Colonic mucosa (tissue), 4 donors: ENCODE measurements at regions not wholly inside any gene's neighbourhood (a gene's known extent, or its start where the extent isn't known, plus 50 kb on each side); places are given as distances from the start of the nearest gene placed in this dataset.

Source experiments
- DNase-seq: peaks from one replicate; pipeline ENCODE4 v3.0.0-alpha.2; 2020
- H3K27ac ChIP-seq: fragments of 200-600 bp; one replicate; pipeline ENCODE4 v1.8.0; 2021
- H3K27me3 ChIP-seq: fragments of 200-600 bp; one replicate; pipeline ENCODE4 v1.8.0; 2021
- H3K36me3 ChIP-seq: fragments of 200-600 bp; one replicate; pipeline ENCODE4 v1.8.0; 2021
- H3K4me1 ChIP-seq: fragments of 200-600 bp; one replicate; pipeline ENCODE4 v1.8.0; 2021; ENCODE audit warnings: mild to moderate bottlenecking
- H3K4me3 ChIP-seq: fragments of 200-600 bp; one replicate; pipeline ENCODE4 v1.8.0; 2021
- H3K9ac ChIP-seq, 2 donors: one replicate each; pipeline ENCODE4 v1.7.0; 2013; ENCODE audit warnings: control low read depth in 2 of 2, low read depth in 2 of 2, low read length in 2 of 2
- H3K9me3 ChIP-seq: fragments of 200-600 bp; one replicate; pipeline ENCODE4 v1.8.0; 2021
- CTCF ChIP-seq: fragments of 200-600 bp; IDR thresholded peaks from one replicate; pipeline ENCODE4 v1.8.0; 2022; ENCODE audit warnings: antibody characterized with exemption, mild to moderate bottlenecking
- intact Hi-C: fragments of 100-400 bp; cut with DNase I; formaldehyde crosslinking; loops from one replicate; pipeline ENCODE4 v1.14.1; 2022
- donor health status: healthy.
- donor health status: DM: no; HTN: no; CAD: no.
- donor health status: DM: no; HTN: no; CAD: no.

- Histone ChIP-seq H3K9ac (no peak overlapping the region), H3K27me3 (no peaks in the 10 kb centered on the region), H3K36me3 (no peaks in the 10 kb centered on the region), H3K4me3 (no peak overlapping the region), H3K4me1 (no peaks in the 10 kb centered on the region), H3K9me3 (no peaks in the 10 kb centered on the region), H3K27ac (no peak overlapping the region)
- no peak for DNase-seq
- intact Hi-C loops, result no loop called here
- no peak for TF ChIP-seq CTCF
Measured at GRCh38 chr6:137685798-137686375, 181.2 kb upstream of the TNFAIP3 start.

- intact Hi-C loops, result no loop called here
- H3K9me3 ChIP-seq, result no peaks in the 10 kb centered on the region
- H3K4me1 ChIP-seq, result no peaks in the 10 kb centered on the region
- no peaks in the 10 kb centered on the region for H3K36me3 ChIP-seq
- no peak overlapping the region for H3K9ac ChIP-seq
- no peaks in the 10 kb centered on the region for H3K27me3 ChIP-seq
- H3K4me3 ChIP-seq, result no peak overlapping the region
- no peak overlapping the region for H3K27ac ChIP-seq
- no peak for TF ChIP-seq CTCF
- no peak for DNase-seq
Measured at GRCh38 chr6:137687818-137688217, 179.2 kb upstream of the TNFAIP3 start.

GRCh38 chr6:137688230-137688971 is 178.7 kb upstream of the TNFAIP3 start:
- no peaks in the 10 kb centered on the region for H3K27me3 ChIP-seq
- no peak for TF ChIP-seq CTCF
- no peaks in the 10 kb centered on the region for H3K36me3 ChIP-seq
- no peak overlapping the region for H3K9ac ChIP-seq
- H3K4me3 ChIP-seq, result no peak overlapping the region
- H3K9me3 ChIP-seq, result no peaks in the 10 kb centered on the region
- no peak for DNase-seq
- intact Hi-C loops, result no loop called here
- no peaks in the 10 kb centered on the region for H3K4me1 ChIP-seq
- no peak overlapping the region for H3K27ac ChIP-seq

- Histone ChIP-seq H3K27ac (no peak overlapping the region), H3K9ac (no peak overlapping the region), H3K4me3 (no peak overlapping the region), H3K4me1 (no peaks in the 10 kb centered on the region), H3K36me3 (no peaks in the 10 kb centered on the region), H3K9me3 (no peaks in the 10 kb centered on the region), H3K27me3 (no peaks in the 10 kb centered on the region)
- no peak for DNase-seq
- TF ChIP-seq CTCF, result no peak
- intact Hi-C loops, result no loop called here
Measured at GRCh38 chr6:137689377-137689776, 177.7 kb upstream of the TNFAIP3 start.

- no peak for DNase-seq
- no peaks in the 10 kb centered on the region for H3K4me1 ChIP-seq
- intact Hi-C loops, result no loop called here
- TF ChIP-seq CTCF, result no peak
- H3K9ac ChIP-seq, result no peak overlapping the region
- no peaks in the 10 kb centered on the region for H3K9me3 ChIP-seq
- H3K36me3 ChIP-seq, result no peaks in the 10 kb centered on the region
- no peak overlapping the region for H3K27ac ChIP-seq
- H3K4me3 ChIP-seq, result no peak overlapping the region
- H3K27me3 ChIP-seq, result no peaks in the 10 kb centered on the region
Measured at GRCh38 chr6:137690034-137690433, 177.0 kb upstream of the TNFAIP3 start.
